Left ventricle myocardium inferior (tissue), 1 donor: ENCODE measurements at regions not wholly inside any gene's neighbourhood (a gene's known extent, or its start where the extent isn't known, plus 50 kb on each side); places are given as distances from the start of the nearest gene placed in this dataset.

Experiments
- DNase-seq: peaks from one replicate; pipeline ENCODE4 v3.0.0-alpha.2; 2020
- H3K27ac ChIP-seq: fragments of 200-600 bp; replicated peaks from 2 replicates; pipeline ENCODE4 v1.8.0; 2021
- H3K27me3 ChIP-seq: fragments of 200-600 bp; 2 replicates; pipeline ENCODE4 v1.8.0; 2021; ENCODE audit warnings: low read depth
- H3K36me3 ChIP-seq: fragments of 200-600 bp; 2 replicates; pipeline ENCODE4 v1.8.0; 2021
- H3K4me1 ChIP-seq: fragments of 200-600 bp; 2 replicates; pipeline ENCODE4 v1.8.0; 2021
- H3K4me3 ChIP-seq: fragments of 200-600 bp; 2 replicates; pipeline ENCODE4 v1.8.0; 2021; ENCODE audit warnings: mild to moderate bottlenecking, moderate library complexity
- H3K9me3 ChIP-seq: fragments of 200-600 bp; replicated peaks from 2 replicates; pipeline ENCODE4 v1.8.0; 2021
- CTCF ChIP-seq: fragments of 200-600 bp; IDR thresholded peaks from 2 replicates; pipeline ENCODE4 v1.8.0; 2021; ENCODE audit warnings: antibody characterized with exemption, mild to moderate bottlenecking, borderline replicate concordance
- intact Hi-C: fragments of 100-400 bp; cut with micrococcal nuclease; formaldehyde crosslinking; loops from one replicate; pipeline ENCODE4 v1.11.0; 2022
- donor health status: DM: no; HTN: yes; CAD: no; lungs with severe emphysema.

GRCh38 chr4:11565899-11566298 is 137.2 kb upstream of the HS3ST1 start:
- H3K36me3 ChIP-seq, result no peaks in the 10 kb centered on the region
- no peak for TF ChIP-seq CTCF
- no peaks in the 10 kb centered on the region for H3K27me3 ChIP-seq

GRCh38 chr4:11565213-11565612 is 136.5 kb upstream of the HS3ST1 start:
- Histone ChIP-seq H3K27me3 (no peaks in the 10 kb centered on the region), H3K4me1 (no peaks in the 10 kb centered on the region), H3K4me3 (no peak overlapping the region), H3K36me3 (no peaks in the 10 kb centered on the region), H3K27ac (no peak overlapping the region), H3K9me3 (no peaks in the 10 kb centered on the region)
- DNase-seq, result no peak
- TF ChIP-seq CTCF, result no peak
- intact Hi-C loops, result no loop called here

More at GRCh38 chr4:11565899-11566298, 137.2 kb upstream of the HS3ST1 start:
- Histone ChIP-seq H3K27ac (no peak overlapping the region), H3K4me3 (no peak overlapping the region), H3K9me3 (no peaks in the 10 kb centered on the region), H3K4me1 (no peaks in the 10 kb centered on the region)
- intact Hi-C loops, result no loop called here
- DNase-seq, result no peak

GRCh38 chr4:11564021-11564420 is 135.3 kb upstream of the HS3ST1 start:
- H3K9me3 ChIP-seq, result peaks cover 7% of the 10 kb centered on the region
- no peak for TF ChIP-seq CTCF
- H3K27me3 ChIP-seq, result no peaks in the 10 kb centered on the region
- intact Hi-C loops, result no loop called here
- no peak overlapping the region for H3K27ac ChIP-seq
- DNase-seq, result no peak
- no peaks in the 10 kb centered on the region for H3K36me3 ChIP-seq
- H3K4me3 ChIP-seq, result no peak overlapping the region
- H3K4me1 ChIP-seq, result no peaks in the 10 kb centered on the region

- H3K4me1 ChIP-seq, result no peaks in the 10 kb centered on the region
- H3K9me3 ChIP-seq, result no peaks in the 10 kb centered on the region
- no peak overlapping the region for H3K4me3 ChIP-seq
- no peak overlapping the region for H3K27ac ChIP-seq
- intact Hi-C loops, result no loop called here
- TF ChIP-seq CTCF, result no peak
- no peaks in the 10 kb centered on the region for H3K36me3 ChIP-seq
- H3K27me3 ChIP-seq, result no peaks in the 10 kb centered on the region
- DNase-seq, result no peak
Measured at GRCh38 chr4:11549525-11549924, 120.8 kb upstream of the HS3ST1 start.

- DNase-seq, result no peak
- no peaks in the 10 kb centered on the region for H3K27me3 ChIP-seq
- H3K36me3 ChIP-seq, result no peaks in the 10 kb centered on the region
- peaks cover 4% of the 10 kb centered on the region for H3K4me1 ChIP-seq
- H3K27ac ChIP-seq, result no peak overlapping the region
- intact Hi-C loops, result no loop called here
- no peak for TF ChIP-seq CTCF
- H3K4me3 ChIP-seq, result no peak overlapping the region
- no peaks in the 10 kb centered on the region for H3K9me3 ChIP-seq
Measured at GRCh38 chr4:11548597-11549082, 119.9 kb upstream of the HS3ST1 start.
